Neural cell (in vitro differentiated cells): ENCODE measurements at regions not wholly inside any gene's neighbourhood (a gene's known extent, or its start where the extent isn't known, plus 50 kb on each side); places are given as distances from the start of the nearest gene placed in this dataset.

ENCODE experiments used
- EP300 ChIP-seq: fragments of 450-650 bp; conservative IDR thresholded peaks from 2 replicates; pipeline ENCODE4 v1.6.1; 2014; ENCODE audit warnings: antibody characterized with exemption, mild to moderate bottlenecking, moderate library complexity; ENCODE audit not compliant: poor library complexity, severe bottlenecking
- EZH2 ChIP-seq: fragments of 200-600, 300-800 bp; shearing (Covaris generic), sonication (generic); IDR thresholded peaks from 2 replicates; pipeline ENCODE4 v1.6.1; 2014; ENCODE audit warnings: antibody characterized with exemption, low read length, borderline replicate concordance, mild to moderate bottlenecking; ENCODE audit not compliant: insufficient read depth, poor library complexity, severe bottlenecking
- MXI1 ChIP-seq: fragments of 450-650 bp; conservative IDR thresholded peaks from 2 replicates; pipeline ENCODE4 v1.6.1; 2014; ENCODE audit warnings: antibody characterized with exemption, mild to moderate bottlenecking; ENCODE audit not compliant: poor library complexity, severe bottlenecking
- POLR2AphosphoS5 ChIP-seq: IDR thresholded peaks from 2 replicates; pipeline ENCODE4 v1.6.1; 2012
- RAD21 ChIP-seq: fragments of 450-650 bp; conservative IDR thresholded peaks from 2 replicates; pipeline ENCODE4 v1.6.1; 2014; ENCODE audit warnings: antibody characterized with exemption, mild to moderate bottlenecking, moderate library complexity
- TAF1 ChIP-seq: IDR thresholded peaks from 2 replicates; pipeline ENCODE4 v1.6.1; 2012; ENCODE audit warnings: low read depth
- TF ChIP-seq, protein P1 (sequence below): fragments of 450-650 bp; IDR thresholded peaks from 2 replicates; pipeline ENCODE4 v1.5.1; 2014; ENCODE audit warnings: antibody characterized with exemption, mild to moderate bottlenecking, moderate library complexity; ENCODE audit not compliant: poor library complexity, severe bottlenecking
- TF ChIP-seq, protein P2 (sequence below): IDR thresholded peaks from 2 replicates; pipeline ENCODE4 v1.6.1; 2012; ENCODE audit warnings: borderline replicate concordance

- TF ChIP-seq, protein P1, sequence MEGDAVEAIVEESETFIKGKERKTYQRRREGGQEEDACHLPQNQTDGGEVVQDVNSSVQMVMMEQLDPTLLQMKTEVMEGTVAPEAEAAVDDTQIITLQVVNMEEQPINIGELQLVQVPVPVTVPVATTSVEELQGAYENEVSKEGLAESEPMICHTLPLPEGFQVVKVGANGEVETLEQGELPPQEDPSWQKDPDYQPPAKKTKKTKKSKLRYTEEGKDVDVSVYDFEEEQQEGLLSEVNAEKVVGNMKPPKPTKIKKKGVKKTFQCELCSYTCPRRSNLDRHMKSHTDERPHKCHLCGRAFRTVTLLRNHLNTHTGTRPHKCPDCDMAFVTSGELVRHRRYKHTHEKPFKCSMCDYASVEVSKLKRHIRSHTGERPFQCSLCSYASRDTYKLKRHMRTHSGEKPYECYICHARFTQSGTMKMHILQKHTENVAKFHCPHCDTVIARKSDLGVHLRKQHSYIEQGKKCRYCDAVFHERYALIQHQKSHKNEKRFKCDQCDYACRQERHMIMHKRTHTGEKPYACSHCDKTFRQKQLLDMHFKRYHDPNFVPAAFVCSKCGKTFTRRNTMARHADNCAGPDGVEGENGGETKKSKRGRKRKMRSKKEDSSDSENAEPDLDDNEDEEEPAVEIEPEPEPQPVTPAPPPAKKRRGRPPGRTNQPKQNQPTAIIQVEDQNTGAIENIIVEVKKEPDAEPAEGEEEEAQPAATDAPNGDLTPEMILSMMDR: no peak
- TF ChIP-seq EZH2 (no peak), POLR2AphosphoS5 (no peak), EP300 (no peak), TAF1 (no peak), RAD21 (no peak), MXI1 (no peak)
- TF ChIP-seq, protein P2, sequence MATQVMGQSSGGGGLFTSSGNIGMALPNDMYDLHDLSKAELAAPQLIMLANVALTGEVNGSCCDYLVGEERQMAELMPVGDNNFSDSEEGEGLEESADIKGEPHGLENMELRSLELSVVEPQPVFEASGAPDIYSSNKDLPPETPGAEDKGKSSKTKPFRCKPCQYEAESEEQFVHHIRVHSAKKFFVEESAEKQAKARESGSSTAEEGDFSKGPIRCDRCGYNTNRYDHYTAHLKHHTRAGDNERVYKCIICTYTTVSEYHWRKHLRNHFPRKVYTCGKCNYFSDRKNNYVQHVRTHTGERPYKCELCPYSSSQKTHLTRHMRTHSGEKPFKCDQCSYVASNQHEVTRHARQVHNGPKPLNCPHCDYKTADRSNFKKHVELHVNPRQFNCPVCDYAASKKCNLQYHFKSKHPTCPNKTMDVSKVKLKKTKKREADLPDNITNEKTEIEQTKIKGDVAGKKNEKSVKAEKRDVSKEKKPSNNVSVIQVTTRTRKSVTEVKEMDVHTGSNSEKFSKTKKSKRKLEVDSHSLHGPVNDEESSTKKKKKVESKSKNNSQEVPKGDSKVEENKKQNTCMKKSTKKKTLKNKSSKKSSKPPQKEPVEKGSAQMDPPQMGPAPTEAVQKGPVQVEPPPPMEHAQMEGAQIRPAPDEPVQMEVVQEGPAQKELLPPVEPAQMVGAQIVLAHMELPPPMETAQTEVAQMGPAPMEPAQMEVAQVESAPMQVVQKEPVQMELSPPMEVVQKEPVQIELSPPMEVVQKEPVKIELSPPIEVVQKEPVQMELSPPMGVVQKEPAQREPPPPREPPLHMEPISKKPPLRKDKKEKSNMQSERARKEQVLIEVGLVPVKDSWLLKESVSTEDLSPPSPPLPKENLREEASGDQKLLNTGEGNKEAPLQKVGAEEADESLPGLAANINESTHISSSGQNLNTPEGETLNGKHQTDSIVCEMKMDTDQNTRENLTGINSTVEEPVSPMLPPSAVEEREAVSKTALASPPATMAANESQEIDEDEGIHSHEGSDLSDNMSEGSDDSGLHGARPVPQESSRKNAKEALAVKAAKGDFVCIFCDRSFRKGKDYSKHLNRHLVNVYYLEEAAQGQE: no peak
Observed at GRCh38 chr4:89538171-89538570, 230.6 kb upstream of the GPRIN3 start.
